ENCODE measurements at regions not wholly inside any gene's neighbourhood (a gene's known extent, or its start where the extent isn't known, plus 50 kb on each side); places are given as distances from the start of the nearest gene placed in this dataset.

DNA sequence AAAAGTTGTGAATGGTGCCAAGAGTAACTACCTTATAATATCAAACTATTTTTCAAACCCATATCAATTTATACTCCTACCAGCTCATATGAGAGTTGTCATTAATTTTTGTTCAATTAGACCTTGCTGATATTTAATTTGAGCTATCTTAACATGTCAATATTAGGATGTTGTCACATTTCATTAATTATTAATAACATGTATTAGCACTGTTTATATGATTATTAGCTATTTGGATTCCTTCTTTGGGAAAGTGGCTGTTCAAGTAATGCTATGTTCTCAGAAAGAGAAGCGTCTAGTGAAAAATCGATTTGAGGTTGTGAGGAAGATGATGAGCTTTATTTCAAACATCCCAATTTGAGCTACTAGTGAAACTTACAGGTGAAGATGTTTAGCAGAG is 620.2 kb downstream of the KCNJ3 start:
- TF ChIP-seq, protein P1, sequence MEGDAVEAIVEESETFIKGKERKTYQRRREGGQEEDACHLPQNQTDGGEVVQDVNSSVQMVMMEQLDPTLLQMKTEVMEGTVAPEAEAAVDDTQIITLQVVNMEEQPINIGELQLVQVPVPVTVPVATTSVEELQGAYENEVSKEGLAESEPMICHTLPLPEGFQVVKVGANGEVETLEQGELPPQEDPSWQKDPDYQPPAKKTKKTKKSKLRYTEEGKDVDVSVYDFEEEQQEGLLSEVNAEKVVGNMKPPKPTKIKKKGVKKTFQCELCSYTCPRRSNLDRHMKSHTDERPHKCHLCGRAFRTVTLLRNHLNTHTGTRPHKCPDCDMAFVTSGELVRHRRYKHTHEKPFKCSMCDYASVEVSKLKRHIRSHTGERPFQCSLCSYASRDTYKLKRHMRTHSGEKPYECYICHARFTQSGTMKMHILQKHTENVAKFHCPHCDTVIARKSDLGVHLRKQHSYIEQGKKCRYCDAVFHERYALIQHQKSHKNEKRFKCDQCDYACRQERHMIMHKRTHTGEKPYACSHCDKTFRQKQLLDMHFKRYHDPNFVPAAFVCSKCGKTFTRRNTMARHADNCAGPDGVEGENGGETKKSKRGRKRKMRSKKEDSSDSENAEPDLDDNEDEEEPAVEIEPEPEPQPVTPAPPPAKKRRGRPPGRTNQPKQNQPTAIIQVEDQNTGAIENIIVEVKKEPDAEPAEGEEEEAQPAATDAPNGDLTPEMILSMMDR (conservative IDR thresholded peaks at IDR 0.05; ENCODE audit: low read depth, low read length): no peak
- TF ChIP-seq, protein P2, sequence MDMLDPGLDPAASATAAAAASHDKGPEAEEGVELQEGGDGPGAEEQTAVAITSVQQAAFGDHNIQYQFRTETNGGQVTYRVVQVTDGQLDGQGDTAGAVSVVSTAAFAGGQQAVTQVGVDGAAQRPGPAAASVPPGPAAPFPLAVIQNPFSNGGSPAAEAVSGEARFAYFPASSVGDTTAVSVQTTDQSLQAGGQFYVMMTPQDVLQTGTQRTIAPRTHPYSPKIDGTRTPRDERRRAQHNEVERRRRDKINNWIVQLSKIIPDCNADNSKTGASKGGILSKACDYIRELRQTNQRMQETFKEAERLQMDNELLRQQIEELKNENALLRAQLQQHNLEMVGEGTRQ (IDR thresholded peaks at IDR 0.05; ENCODE audit: low read depth, low read length): no peak
- TF ChIP-seq, protein P3, sequence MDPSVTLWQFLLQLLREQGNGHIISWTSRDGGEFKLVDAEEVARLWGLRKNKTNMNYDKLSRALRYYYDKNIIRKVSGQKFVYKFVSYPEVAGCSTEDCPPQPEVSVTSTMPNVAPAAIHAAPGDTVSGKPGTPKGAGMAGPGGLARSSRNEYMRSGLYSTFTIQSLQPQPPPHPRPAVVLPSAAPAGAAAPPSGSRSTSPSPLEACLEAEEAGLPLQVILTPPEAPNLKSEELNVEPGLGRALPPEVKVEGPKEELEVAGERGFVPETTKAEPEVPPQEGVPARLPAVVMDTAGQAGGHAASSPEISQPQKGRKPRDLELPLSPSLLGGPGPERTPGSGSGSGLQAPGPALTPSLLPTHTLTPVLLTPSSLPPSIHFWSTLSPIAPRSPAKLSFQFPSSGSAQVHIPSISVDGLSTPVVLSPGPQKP (IDR thresholded peaks at IDR 0.05; ENCODE audit: borderline replicate concordance, low read depth, low read length): no peak
- no peak for TF ChIP-seq NFE2L2 (IDR thresholded peaks at IDR 0.05; ENCODE audit: low read depth, low read length)

All from IMR-90 (cell line).